WTC11 (cell line): ENCODE measurements at regions not wholly inside any gene's neighbourhood (a gene's known extent, or its start where the extent isn't known, plus 50 kb on each side); places are given as distances from the start of the nearest gene placed in this dataset.

ENCODE experiments used
- ATAC-seq: fragments of 200-7000 bp; cut with Tn5 transposase; 2 replicates; pipeline ENCODE4 v1.10.0; 2021; ENCODE audit warnings: mild to moderate bottlenecking, moderate library complexity
- CTCF ChIA-PET: fragments of 300-600 bp; sonication (Branson Sonifier 250); formaldehyde crosslinking; loops from one replicate; lab custom pipeline; 2021; ENCODE audit warnings: antibody characterized with exemption; lab: Charles Lee
- POLR2A ChIA-PET: fragments of 350-600 bp; sonication (Branson Sonifier 250); formaldehyde crosslinking; loops from one replicate; lab custom pipeline; 2021; ENCODE audit warnings: antibody characterized with exemption; lab: Charles Lee
- DNase-seq: peaks from one replicate; pipeline ENCODE4 v3.0.0; 2021; ENCODE audit warnings: low spot score
- H3K27ac Mint-ChIP-seq: 2 replicates; pipeline ENCODE4 v1.8.0; 2021; ENCODE audit warnings: mixed read lengths
- H3K27me3 Mint-ChIP-seq: 2 replicates; pipeline ENCODE4 v1.8.0; 2021; ENCODE audit warnings: low read depth, mild to moderate bottlenecking, moderate library complexity, mixed read lengths
- H3K36me3 Mint-ChIP-seq: 2 replicates; pipeline ENCODE4 v1.8.0; 2021; ENCODE audit warnings: mixed read lengths
- H3K4me1 Mint-ChIP-seq: 2 replicates; pipeline ENCODE4 v1.8.0; 2022; ENCODE audit warnings: mixed read lengths
- H3K4me3 Mint-ChIP-seq: 2 replicates; pipeline ENCODE4 v1.8.0; 2021; ENCODE audit warnings: mild to moderate bottlenecking, moderate library complexity, mixed read lengths
- H3K9me3 Mint-ChIP-seq: 2 replicates; pipeline ENCODE4 v1.8.0; 2021; ENCODE audit warnings: mixed read lengths
- ATF2 ChIP-seq: sonication (generic); formaldehyde crosslinking; IDR thresholded peaks from 2 replicates; pipeline ENCODE4 v1.8.1; 2022; ENCODE audit warnings: low read depth, missing genetic modification reagents, borderline replicate concordance
- ATF3 ChIP-seq: sonication (generic); formaldehyde crosslinking; conservative IDR thresholded peaks from 2 replicates; pipeline ENCODE4 v1.8.1; 2022; ENCODE audit warnings: mild to moderate bottlenecking, missing genetic modification reagents
- ATF6 ChIP-seq: sonication (generic); formaldehyde crosslinking; IDR thresholded peaks from 2 replicates; pipeline ENCODE4 v1.8.1; 2023; ENCODE audit warnings: mild to moderate bottlenecking, missing genetic modification reagents
- E2F5 ChIP-seq: sonication (generic); formaldehyde crosslinking; IDR thresholded peaks from 2 replicates; pipeline ENCODE4 v1.8.1; 2022; ENCODE audit warnings: mild to moderate bottlenecking, moderate library complexity, missing genetic modification reagents
- FOXJ3 ChIP-seq: sonication (generic); formaldehyde crosslinking; IDR thresholded peaks from 2 replicates; pipeline ENCODE4 v1.9.0; 2021; ENCODE audit warnings: missing genetic modification reagents, mild to moderate bottlenecking, borderline replicate concordance
- GABPB1 ChIP-seq: sonication (generic); formaldehyde crosslinking; IDR thresholded peaks from 2 replicates; pipeline ENCODE4 v1.8.1; 2023; ENCODE audit warnings: mild to moderate bottlenecking, missing genetic modification reagents
- GRHL2 ChIP-seq: fragments of 250-450 bp; sonication (Bioruptor Pico); IDR thresholded peaks from 2 replicates; pipeline ENCODE4 v1.8.0; 2022; ENCODE audit warnings: mild to moderate bottlenecking, moderate library complexity; ENCODE audit not compliant: insufficient replicate concordance, severe bottlenecking
- IRF2 ChIP-seq: sonication (generic); formaldehyde crosslinking; IDR thresholded peaks from 2 replicates; pipeline ENCODE4 v1.8.0; 2022; ENCODE audit warnings: low read depth, missing genetic modification reagents, borderline replicate concordance
- RORB ChIP-seq: fragments of 250-450 bp; sonication (Bioruptor Pico); IDR thresholded peaks from 2 replicates; pipeline ENCODE4 v1.9.0; 2021; ENCODE audit warnings: mild to moderate bottlenecking
- SOX15 ChIP-seq: fragments of 250-450 bp; sonication (Bioruptor Pico); IDR thresholded peaks from 2 replicates; pipeline ENCODE4 v1.9.0; 2021; ENCODE audit warnings: mild to moderate bottlenecking
- TEAD4 ChIP-seq: sonication (generic); formaldehyde crosslinking; IDR thresholded peaks from 2 replicates; pipeline ENCODE4 v1.8.0; 2022; ENCODE audit warnings: mild to moderate bottlenecking, missing genetic modification reagents
- TP53 ChIP-seq: sonication (generic); formaldehyde crosslinking; IDR thresholded peaks from 2 replicates; pipeline ENCODE4 v1.8.1; 2023; ENCODE audit warnings: mild to moderate bottlenecking, missing genetic modification reagents
- ZBTB43 ChIP-seq: sonication (generic); formaldehyde crosslinking; IDR thresholded peaks from 2 replicates; pipeline ENCODE4 v1.8.1; 2023; ENCODE audit warnings: mild to moderate bottlenecking, missing genetic modification reagents
- ZNF263 ChIP-seq: sonication (generic); formaldehyde crosslinking; IDR thresholded peaks from 2 replicates; pipeline ENCODE4 v1.8.1; 2022; ENCODE audit warnings: low read depth, mild to moderate bottlenecking, moderate library complexity, missing genetic modification reagents
- ZNF416 ChIP-seq: fragments of 250-450 bp; sonication (Bioruptor Pico); IDR thresholded peaks from 2 replicates; pipeline ENCODE4 v1.9.0; 2021; ENCODE audit warnings: mild to moderate bottlenecking, inconsistent platforms
- ZNF512 ChIP-seq: sonication (generic); formaldehyde crosslinking; IDR thresholded peaks from 2 replicates; pipeline ENCODE4 v1.8.1; 2022; ENCODE audit warnings: missing genetic modification reagents, borderline replicate concordance
- TF ChIP-seq, protein P1 (sequence below): fragments of 250-450 bp; sonication (Bioruptor Pico); IDR thresholded peaks from 2 replicates; pipeline ENCODE4 v1.9.0; 2021; ENCODE audit warnings: mild to moderate bottlenecking
- TF ChIP-seq, protein P2 (sequence below): sonication (generic); formaldehyde crosslinking; IDR thresholded peaks from 2 replicates; pipeline ENCODE4 v1.8.1; 2022; ENCODE audit warnings: mild to moderate bottlenecking, missing genetic modification reagents, moderate library complexity, borderline replicate concordance

DNA sequence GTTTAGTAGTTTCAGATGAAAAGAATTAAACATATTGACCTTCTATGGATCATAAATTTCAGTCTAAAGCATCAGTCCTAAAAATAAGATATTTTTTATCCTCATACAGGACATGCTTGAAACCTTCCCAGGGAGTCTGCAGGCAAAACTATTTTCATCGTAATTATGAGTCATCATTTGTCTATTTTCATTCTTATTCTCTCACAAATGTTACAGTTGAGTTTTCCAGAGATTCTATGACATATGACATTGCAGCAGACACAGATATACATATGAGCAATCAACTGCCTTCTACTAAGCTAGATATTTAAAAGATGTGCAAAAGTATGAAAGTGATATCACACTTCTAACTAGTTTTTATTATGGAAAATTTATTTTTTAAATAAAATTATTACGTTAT lies 398.0 kb downstream of the MAGEB5 start:
- DNase-seq (no peak), ATAC-seq (no peak)
- TF ChIP-seq, protein P1, sequence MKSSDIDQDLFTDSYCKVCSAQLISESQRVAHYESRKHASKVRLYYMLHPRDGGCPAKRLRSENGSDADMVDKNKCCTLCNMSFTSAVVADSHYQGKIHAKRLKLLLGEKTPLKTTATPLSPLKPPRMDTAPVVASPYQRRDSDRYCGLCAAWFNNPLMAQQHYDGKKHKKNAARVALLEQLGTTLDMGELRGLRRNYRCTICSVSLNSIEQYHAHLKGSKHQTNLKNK (CRISPR knock-in tag) = no peak
- TF ChIP-seq TP53 (CRISPR knock-in tag) (no peak), ATF6 (CRISPR knock-in tag) (no peak), GABPB1 (CRISPR knock-in tag) (no peak), ZNF512 (no peak), ATF3 (CRISPR knock-in tag) (no peak), ZBTB43 (CRISPR knock-in tag) (no peak), RORB (CRISPR knock-in tag) (no peak), ZNF263 (CRISPR knock-in tag) (no peak), TEAD4 (no peak), E2F5 (CRISPR knock-in tag) (no peak), ATF2 (CRISPR knock-in tag) (no peak)
- TF ChIP-seq, protein P2, sequence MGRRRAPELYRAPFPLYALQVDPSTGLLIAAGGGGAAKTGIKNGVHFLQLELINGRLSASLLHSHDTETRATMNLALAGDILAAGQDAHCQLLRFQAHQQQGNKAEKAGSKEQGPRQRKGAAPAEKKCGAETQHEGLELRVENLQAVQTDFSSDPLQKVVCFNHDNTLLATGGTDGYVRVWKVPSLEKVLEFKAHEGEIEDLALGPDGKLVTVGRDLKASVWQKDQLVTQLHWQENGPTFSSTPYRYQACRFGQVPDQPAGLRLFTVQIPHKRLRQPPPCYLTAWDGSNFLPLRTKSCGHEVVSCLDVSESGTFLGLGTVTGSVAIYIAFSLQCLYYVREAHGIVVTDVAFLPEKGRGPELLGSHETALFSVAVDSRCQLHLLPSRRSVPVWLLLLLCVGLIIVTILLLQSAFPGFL (CRISPR knock-in tag) = no peak
- no peaks in the 10 kb centered on the region for H3K36me3 Mint-ChIP-seq
- POLR2A ChIA-PET = no interaction called here
- peaks cover 17% of the 10 kb centered on the region for H3K4me1 Mint-ChIP-seq
- H3K27me3 Mint-ChIP-seq = no peaks in the 10 kb centered on the region
- no peak overlapping the region for H3K4me3 Mint-ChIP-seq
- peaks cover 5% of the 10 kb centered on the region for H3K9me3 Mint-ChIP-seq
- CTCF ChIA-PET = no interaction called here
- H3K27ac Mint-ChIP-seq = no peak overlapping the region

DNA sequence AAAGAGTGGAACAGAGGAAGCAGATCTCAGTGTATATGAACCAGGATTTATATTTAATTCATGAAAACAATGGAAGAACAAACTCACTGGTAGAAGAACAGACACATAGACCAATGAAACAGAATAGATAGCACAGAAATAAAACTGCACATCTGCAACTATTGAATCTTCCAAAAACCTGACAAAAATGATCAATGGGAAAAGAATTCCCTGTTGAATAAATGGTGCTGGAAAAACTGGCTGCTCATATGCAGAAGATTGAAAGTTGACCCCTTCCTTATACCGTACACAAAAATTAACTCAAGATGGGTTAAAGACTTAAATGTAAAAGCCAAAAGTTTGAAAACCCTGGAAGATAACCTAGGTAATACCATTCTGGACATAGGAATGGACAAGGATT lies 391.0 kb downstream of the MAGEB5 start:
- TF ChIP-seq ZNF416 (CRISPR knock-in tag) (no peak), FOXJ3 (no peak), IRF2 (CRISPR knock-in tag) (no peak), E2F5 (CRISPR knock-in tag) (no peak), SOX15 (CRISPR knock-in tag) (no peak), GRHL2 (CRISPR knock-in tag) (no peak)
- Mint-ChIP-seq H3K27ac (no peak overlapping the region), H3K4me1 (peaks cover 13% of the 10 kb centered on the region), H3K36me3 (no peaks in the 10 kb centered on the region), H3K4me3 (no peak overlapping the region), H3K27me3 (no peaks in the 10 kb centered on the region), H3K9me3 (no peaks in the 10 kb centered on the region)
- DNase-seq (no peak), ATAC-seq (no peak)
- POLR2A ChIA-PET = no interaction called here
- CTCF ChIA-PET = no interaction called here
